H1 (cell line): ENCODE measurements at regions not wholly inside any gene's neighbourhood (a gene's known extent, or its start where the extent isn't known, plus 50 kb on each side); places are given as distances from the start of the nearest gene placed in this dataset.

Experiments
- CTCF ChIA-PET: fragments of 300-600 bp; sonication (Branson Sonifier 250); formaldehyde crosslinking; loops from one replicate; lab custom pipeline; 2021; ENCODE audit not compliant: partially characterized antibody; lab: Charles Lee
- POLR2A ChIA-PET: fragments of 300-600 bp; sonication (Branson Sonifier 250); formaldehyde crosslinking; loops from one replicate; lab custom pipeline; 2021; ENCODE audit warnings: inconsistent platforms; ENCODE audit not compliant: partially characterized antibody; lab: Charles Lee
- DNase-seq, 2 experiments: peaks; one replicate each; pipeline versions ENCODE4 v3.0.0 to v3.0.0-alpha.2; 2010 to 2022; ENCODE audit warnings: low spot score in 2 of 2, low read depth in 1 of 2, mixed read lengths in 1 of 2
- FAIRE-seq: peaks from 2 replicates; lab custom pipeline; 2011; peaks lifted over from hg19 to GRCh38; lab: Jason Lieb, UNC
- H2AFZ ChIP-seq: 2 replicates; pipeline ENCODE4 v1.8.1; 2012; ENCODE audit warnings: low read length, inconsistent platforms
- H2AK5ac ChIP-seq: 2 replicates; pipeline ENCODE4 v1.6.1; 2013; ENCODE audit warnings: low read depth, low read length
- H2BK120ac ChIP-seq: replicated peaks from 2 replicates; pipeline ENCODE3; 2013; ENCODE audit warnings: low read depth, low read length, inconsistent platforms
- H2BK12ac ChIP-seq: 2 replicates; pipeline ENCODE4 v1.6.1; 2013; ENCODE audit warnings: low read depth, low read length
- H2BK15ac ChIP-seq: 2 replicates; pipeline ENCODE4 v1.6.1; 2013; ENCODE audit warnings: low read length
- H2BK20ac ChIP-seq: 2 replicates; pipeline ENCODE4 v1.6.1; 2013; ENCODE audit warnings: low read length
- H2BK5ac ChIP-seq: 2 replicates; pipeline ENCODE4 v1.6.1; 2013; ENCODE audit warnings: low read depth, low read length
- H3K14ac ChIP-seq: 2 replicates; pipeline ENCODE4 v1.6.1; 2013; ENCODE audit warnings: inconsistent platforms; ENCODE audit not compliant: insufficient read length
- H3K18ac ChIP-seq: 2 replicates; pipeline ENCODE4 v1.6.1; 2013; ENCODE audit warnings: low read length; ENCODE audit errors: extremely low read depth
- H3K23ac ChIP-seq: 2 replicates; pipeline ENCODE4 v1.6.1; 2013; ENCODE audit warnings: inconsistent platforms; ENCODE audit not compliant: insufficient read length
- H3K23me2 ChIP-seq: 2 replicates; pipeline ENCODE4 v1.6.1; 2013; ENCODE audit warnings: low read depth, low read length
- H3K27ac ChIP-seq: 2 replicates; pipeline ENCODE4 v1.6.1; 2011; ENCODE audit warnings: low read depth, low read length, inconsistent platforms
- H3K27me3 ChIP-seq, 4 experiments: replicated peaks in 1 of 4; 1 replicate in 1 of 4; 2 replicates in 3 of 4; pipeline versions ENCODE4 v1.6.1 to v1.8.1; 2011 to 2013; ENCODE audit warnings: low read length in 3 of 4, mild to moderate bottlenecking in 3 of 4, inconsistent platforms in 2 of 4, mixed read lengths in 2 of 4, moderate library complexity in 1 of 4; ENCODE audit not compliant: control insufficient read depth in 3 of 4, insufficient read depth in 3 of 4; ENCODE audit errors: extremely low read depth in 1 of 4
- H3K36me3 ChIP-seq, 4 experiments: 2 replicates each; pipeline versions ENCODE4 v1.6.1 to v1.8.1; 2011 to 2013; ENCODE audit warnings: mild to moderate bottlenecking in 4 of 4, low read length in 3 of 4, moderate library complexity in 2 of 4, control low read depth in 1 of 4, inconsistent platforms in 1 of 4; ENCODE audit not compliant: insufficient read depth in 4 of 4, control insufficient read depth in 2 of 4
- H3K4ac ChIP-seq: replicated peaks from 2 replicates; pipeline ENCODE3; 2013; ENCODE audit warnings: low read length, low read depth, mixed read lengths, inconsistent platforms; ENCODE audit not compliant: insufficient read length
- H3K4me1 ChIP-seq, 4 experiments: replicated peaks in 1 of 4; 1 replicate in 1 of 4; 2 replicates in 3 of 4; pipeline versions ENCODE4 v1.6.1 to v1.8.1; 2011 to 2013; ENCODE audit warnings: low read length in 3 of 4, inconsistent platforms in 2 of 4, mixed read lengths in 1 of 4; ENCODE audit not compliant: insufficient read depth in 4 of 4, control insufficient read depth in 3 of 4
- H3K4me2 ChIP-seq, 2 experiments: 2 replicates each; pipeline versions ENCODE4 v1.6.1 to v1.8.1; 2011 to 2013; ENCODE audit warnings: low read depth in 2 of 2, low read length in 2 of 2, control low read depth in 1 of 2, inconsistent platforms in 1 of 2, mild to moderate bottlenecking in 1 of 2; ENCODE audit not compliant: insufficient read depth in 1 of 2
- H3K4me3 ChIP-seq, 4 experiments: fragments of 200-600, 300-600 bp in 1 of 4; sonication (generic), shearing (Covaris generic), sonication (Bioruptor Twin) in 1 of 4; 2 replicates each; pipeline versions ENCODE4 v1.5.1 to v1.8.1; 2011 to 2016; ENCODE audit warnings: low read length in 4 of 4, low read depth in 3 of 4, control low read depth in 2 of 4, inconsistent platforms in 2 of 4, mild to moderate bottlenecking in 2 of 4, mixed read lengths in 1 of 4, moderate library complexity in 1 of 4; ENCODE audit not compliant: insufficient read depth in 2 of 4; ENCODE audit errors: extremely low read depth in 1 of 4
- H3K56ac ChIP-seq: replicated peaks from 2 replicates; pipeline ENCODE3; 2013; ENCODE audit warnings: low read depth, mild to moderate bottlenecking, mixed read lengths, low read length, inconsistent platforms; ENCODE audit not compliant: insufficient read length
- H3K79me1 ChIP-seq: 2 replicates; pipeline ENCODE4 v1.6.1; 2013; ENCODE audit warnings: low read depth, low read length, control low read depth
- H3K79me2 ChIP-seq, 2 experiments: 2 replicates each; pipeline versions ENCODE4 v1.6.1 to v1.8.1; 2012 to 2013; ENCODE audit warnings: low read length in 2 of 2, mild to moderate bottlenecking in 2 of 2, inconsistent platforms in 1 of 2; ENCODE audit not compliant: insufficient read depth in 2 of 2, control insufficient read depth in 1 of 2
- H3K9ac ChIP-seq, 4 experiments: replicated peaks in 1 of 4; 1 replicate in 1 of 4; 2 replicates in 3 of 4; pipeline versions ENCODE4 v1.6.1 to v1.8.1; 2011 to 2013; ENCODE audit warnings: low read depth in 3 of 4, low read length in 3 of 4, control low read depth in 2 of 4, mild to moderate bottlenecking in 2 of 4, moderate library complexity in 2 of 4, inconsistent platforms in 1 of 4; ENCODE audit errors: extremely low read depth in 1 of 4
- H3K9me3 ChIP-seq, 2 experiments: 2 replicates each; pipeline versions ENCODE4 v1.6.1 to v1.8.1; 2012 to 2013; ENCODE audit warnings: mild to moderate bottlenecking in 2 of 2, moderate library complexity in 2 of 2, control low read depth in 1 of 2, inconsistent platforms in 1 of 2, low read depth in 1 of 2, low read length in 1 of 2, mixed read lengths in 1 of 2; ENCODE audit not compliant: insufficient read depth in 2 of 2
- H4K20me1 ChIP-seq, 2 experiments: replicated peaks in 1 of 2; 2 replicates each; pipeline versions ENCODE3 to v1.8.1; 2011 to 2013; ENCODE audit warnings: inconsistent platforms in 2 of 2, low read length in 2 of 2, mild to moderate bottlenecking in 1 of 2; ENCODE audit not compliant: insufficient read depth in 2 of 2, control insufficient read depth in 1 of 2
- H4K5ac ChIP-seq: 2 replicates; pipeline ENCODE4 v1.6.1; 2013; ENCODE audit warnings: low read length, low read depth, mixed read lengths, inconsistent platforms; ENCODE audit not compliant: insufficient read length
- H4K8ac ChIP-seq: 2 replicates; pipeline ENCODE4 v1.8.0; 2013; ENCODE audit warnings: mild to moderate bottlenecking, moderate library complexity, low read length, inconsistent platforms; ENCODE audit not compliant: insufficient read depth; ENCODE audit errors: extremely low read depth
- H4K91ac ChIP-seq: replicated peaks from 2 replicates; pipeline ENCODE3; 2013; ENCODE audit warnings: low read length, mixed read lengths, inconsistent platforms; ENCODE audit not compliant: insufficient read length
- CBX5 ChIP-seq: fragments of 300-800, 300-1000 bp; sonication (generic); IDR thresholded peaks from 2 replicates; pipeline ENCODE4 v1.7.1; 2016; ENCODE audit warnings: antibody characterized with exemption, low read length, low read depth
- CHD2 ChIP-seq: IDR thresholded peaks from 2 replicates; pipeline ENCODE4 v1.6.1; 2012; ENCODE audit warnings: low read length, improper control_type of control experiment
- KDM5A ChIP-seq: fragments of 200-600 bp; IDR thresholded peaks from 2 replicates; pipeline ENCODE4 v1.7.1; 2012; ENCODE audit warnings: mild to moderate bottlenecking, low read length, inconsistent platforms, mixed read lengths
- RNF2 ChIP-seq: fragments of 200-900, 300-1000 bp; sonication (generic); IDR thresholded peaks from 2 replicates; pipeline ENCODE4 v1.7.1; 2016; ENCODE audit warnings: borderline replicate concordance, low read depth, mild to moderate bottlenecking, antibody characterized with exemption, low read length; ENCODE audit not compliant: poor library complexity, severe bottlenecking; ENCODE audit errors: missing control alignments
- SP1 ChIP-seq: IDR thresholded peaks from 2 replicates; pipeline ENCODE4 v1.6.1; 2011; ENCODE audit warnings: low read depth, low read length
- SRF ChIP-seq: IDR thresholded peaks from 2 replicates; pipeline ENCODE4 v1.6.1; 2011; ENCODE audit warnings: mild to moderate bottlenecking, low read depth, low read length, moderate library complexity
- TEAD4 ChIP-seq: IDR thresholded peaks from 2 replicates; pipeline ENCODE4 v1.6.1; 2012; ENCODE audit warnings: low read depth, low read length, inconsistent platforms, mixed read lengths
- WGBS, 2 experiments: shearing (Covaris generic) in 1 of 2; methylation state at CpG; one replicate each; pipeline versions ENCODE4 v1.1.6 to v1.1.7; 2013 to 2015; ENCODE audit warnings: low lambda C conversion rate in 2 of 2, mixed read lengths in 2 of 2, inconsistent platforms in 1 of 2, low coverage in 1 of 2, missing lambda C conversion rate in 1 of 2; ENCODE audit not compliant: insufficient replicate concordance in 2 of 2, insufficient coverage in 1 of 2, insufficient read length in 1 of 2; ENCODE audit errors: extremely low coverage in 1 of 2, missing lambda C conversion rate in 1 of 2; 5-methylcytosine and 5-hydroxymethylcytosine counted together

DNA sequence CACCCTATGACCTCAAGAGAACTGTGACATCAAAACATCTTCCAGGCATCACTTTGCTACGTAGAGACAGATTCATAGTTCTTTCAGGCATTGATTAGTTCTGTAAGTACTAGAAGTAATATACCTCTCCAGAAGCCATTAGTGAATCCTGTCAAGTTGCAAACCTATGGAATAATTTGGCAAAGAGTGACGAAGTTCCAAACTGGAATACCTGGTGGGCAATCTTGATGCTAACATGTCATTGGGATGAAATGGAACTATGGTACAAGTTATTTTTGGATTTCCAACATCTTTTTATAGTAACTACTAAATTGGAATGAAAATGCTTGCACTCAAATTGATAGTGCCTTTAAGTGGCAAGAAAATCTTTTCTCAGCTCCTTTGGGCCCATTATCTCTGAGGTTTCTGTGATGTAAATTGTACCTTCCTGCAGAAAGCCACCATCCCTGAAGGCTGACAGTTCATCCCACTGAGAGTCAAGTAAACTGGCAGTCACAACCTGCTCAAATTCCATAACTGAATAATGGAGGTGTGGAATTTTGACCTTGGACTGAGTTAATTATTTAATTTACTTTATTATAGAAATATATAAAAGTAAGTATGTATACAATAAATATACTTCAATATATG lies 435.5 kb downstream of the DTWD2 start:
- H4K5ac ChIP-seq = no peak overlapping the region
- H3K23ac ChIP-seq = no peak overlapping the region
- H3K4ac ChIP-seq = no peak overlapping the region
- DNase-seq (no peak), FAIRE-seq (no peak)
- ChIA-PET CTCF (no interaction called here), POLR2A (no interaction called here)
- no peaks in the 10 kb centered on the region for H3K79me2 ChIP-seq
- no peaks in the 10 kb centered on the region for H3K9me3 ChIP-seq
- no peaks in the 10 kb centered on the region for H3K27me3 ChIP-seq
- H3K9ac ChIP-seq = no peak overlapping the region
- H3K27ac ChIP-seq = no peak overlapping the region
- H3K56ac ChIP-seq = no peak overlapping the region
- no peak overlapping the region for H2BK20ac ChIP-seq
- no peak overlapping the region for H2BK120ac ChIP-seq
- no peak for TF ChIP-seq CHD2
- TF ChIP-seq CBX5 = no peak
- TF ChIP-seq SP1 = no peak
- no peak for TF ChIP-seq SRF
- no peak for TF ChIP-seq TEAD4
- TF ChIP-seq RNF2 = no peak
- no peak for TF ChIP-seq KDM5A
- no peak overlapping the region for H3K4me3 ChIP-seq
- H3K79me1 ChIP-seq = no peaks in the 10 kb centered on the region
- no peak overlapping the region for H2AK5ac ChIP-seq
- no peaks in the 10 kb centered on the region for H4K20me1 ChIP-seq
- no peak overlapping the region for H3K4me2 ChIP-seq
- 77% methylated on average over 2 of the region's 2 CpGs; no CpG with 5 or more reads in 1 of the 2 experiments for WGBS, 2 experiments
- no peak overlapping the region for H2AFZ ChIP-seq
- no peaks in the 10 kb centered on the region for H3K36me3 ChIP-seq
- H2BK15ac ChIP-seq = no peak overlapping the region
- H2BK5ac ChIP-seq = no peak overlapping the region
- no peak overlapping the region for H3K18ac ChIP-seq
- H3K4me1 ChIP-seq = peaks cover 0 to 2% (median 0%) of the 10 kb centered on the region in 4 experiments; a peak in 1 of 7 replicates
- no peaks in the 10 kb centered on the region for H3K23me2 ChIP-seq
- H4K8ac ChIP-seq = no peak overlapping the region
- no peak overlapping the region for H4K91ac ChIP-seq
- no peak overlapping the region for H3K14ac ChIP-seq
- no peak overlapping the region for H2BK12ac ChIP-seq
